ENCODE measurements at regions not wholly inside any gene's neighbourhood (a gene's known extent, or its start where the extent isn't known, plus 50 kb on each side); places are given as distances from the start of the nearest gene placed in this dataset.
"Not testable (repeated sequence)": the region's sequence is repeated elsewhere in the genome, so short reads cannot be mapped to it uniquely, and the experiment has no call there.

- ChIA-PET CTCF (no interaction called here), POLR2A (no interaction called here)
- H3K4me1 ChIP-seq (ENCODE audit: insufficient read depth, low read length) = no peaks in the 10 kb centered on the region
- no peaks in the 10 kb centered on the region for H3K36me3 Mint-ChIP-seq (ENCODE audit: low read depth)
- H3K4me3 ChIP-seq (ENCODE audit: low read length) = no peak overlapping the region
- no peaks in the 10 kb centered on the region for H3K9me3 ChIP-seq (ENCODE audit: control insufficient read depth in 1 of 2, insufficient read depth in 1 of 2, low read length in 2 of 2)
- H3K27me3 ChIP-seq (ENCODE audit: control insufficient read depth in 1 of 2, insufficient read depth in 2 of 2, low read length in 2 of 2) = no peaks in the 10 kb centered on the region
- H3K27me3 Mint-ChIP-seq = peaks cover 3% of the 10 kb centered on the region
- no peaks in the 10 kb centered on the region for H3K4me1 Mint-ChIP-seq (ENCODE audit: low read depth)
- no peak for ATAC-seq (ENCODE audit: poor library complexity)
- no peaks in the 10 kb centered on the region for H3K36me3 ChIP-seq (ENCODE audit: insufficient read depth, low read length)
- H3K27ac Mint-ChIP-seq = no peak overlapping the region
- H3K4me3 Mint-ChIP-seq = no peak overlapping the region
- peaks cover 11% of the 10 kb centered on the region for H3K9me3 Mint-ChIP-seq
- no peak for DNase-seq
- TF ChIP-seq CTCF (IDR thresholded peaks at IDR 0.05) = no peak
- intact Hi-C loops (cut with DNase I, micrococcal nuclease) = no loop called here
- H3K27ac ChIP-seq (ENCODE audit: low read depth in 1 of 2, low read length in 2 of 2) = no peak overlapping the region
Measured at GRCh38 chr2:129565551-129566109, 413.8 kb upstream of the RAB6C start.

GRCh38 chr2:129570812-129571211 lies 408.7 kb upstream of the RAB6C start:
- H3K27ac ChIP-seq (ENCODE audit: low read depth in 1 of 2, low read length in 2 of 2); DNase-seq; ATAC-seq (ENCODE audit: poor library complexity); CTCF ChIA-PET; H3K4me1 ChIP-seq (ENCODE audit: insufficient read depth, low read length); POLR2A ChIA-PET; H3K4me3 ChIP-seq (ENCODE audit: low read length); H3K36me3 ChIP-seq (ENCODE audit: insufficient read depth, low read length); H3K9me3 ChIP-seq (ENCODE audit: control insufficient read depth in 1 of 2, insufficient read depth in 1 of 2, low read length in 2 of 2); intact Hi-C loops (cut with DNase I, micrococcal nuclease); H3K36me3 Mint-ChIP-seq (ENCODE audit: low read depth); H3K4me1 Mint-ChIP-seq (ENCODE audit: low read depth); H3K27me3 ChIP-seq (ENCODE audit: control insufficient read depth in 1 of 2, insufficient read depth in 2 of 2, low read length in 2 of 2); H3K4me3 Mint-ChIP-seq; H3K27ac Mint-ChIP-seq; H3K27me3 Mint-ChIP-seq: not testable (repeated sequence)
- H3K9me3 Mint-ChIP-seq = peaks cover 24% of the 10 kb centered on the region

- DNase-seq = no peak
- Mint-ChIP-seq H3K36me3 (ENCODE audit: low read depth) (no peaks in the 10 kb centered on the region), H3K4me3 (no peak overlapping the region), H3K27me3 (no peaks in the 10 kb centered on the region), H3K27ac (no peak overlapping the region), H3K4me1 (ENCODE audit: low read depth) (no peaks in the 10 kb centered on the region), H3K9me3 (peaks cover 13% of the 10 kb centered on the region)
- no peak for TF ChIP-seq CTCF (IDR thresholded peaks at IDR 0.05)
- no peaks in the 10 kb centered on the region for H3K4me1 ChIP-seq (ENCODE audit: insufficient read depth, low read length)
- H3K9me3 ChIP-seq (ENCODE audit: control insufficient read depth in 1 of 2, insufficient read depth in 1 of 2, low read length in 2 of 2) = peaks cover 5 to 10% of the 10 kb centered on the region in 2 experiments
- intact Hi-C loops (cut with DNase I, micrococcal nuclease) = no loop called here
- no peaks in the 10 kb centered on the region for H3K36me3 ChIP-seq (ENCODE audit: insufficient read depth, low read length)
- ChIA-PET POLR2A (no interaction called here), CTCF (no interaction called here)
- ATAC-seq (ENCODE audit: poor library complexity) = no peak
- no peak overlapping the region for H3K4me3 ChIP-seq (ENCODE audit: low read length)
- no peaks in the 10 kb centered on the region for H3K27me3 ChIP-seq (ENCODE audit: control insufficient read depth in 1 of 2, insufficient read depth in 2 of 2, low read length in 2 of 2)
- no peak overlapping the region for H3K27ac ChIP-seq (ENCODE audit: low read depth in 1 of 2, low read length in 2 of 2)
Measured at GRCh38 chr2:129575431-129575830, 404.0 kb upstream of the RAB6C start.

- H3K36me3 Mint-ChIP-seq (ENCODE audit: low read depth) = no peaks in the 10 kb centered on the region
- H3K4me3 ChIP-seq (ENCODE audit: low read length) = no peak overlapping the region
- no peaks in the 10 kb centered on the region for H3K27me3 Mint-ChIP-seq
- ATAC-seq (ENCODE audit: poor library complexity) = no peak
- POLR2A ChIA-PET = no interaction called here
- H3K9me3 ChIP-seq (ENCODE audit: control insufficient read depth in 1 of 2, insufficient read depth in 1 of 2, low read length in 2 of 2) = peaks cover 9 to 10% of the 10 kb centered on the region in 2 experiments
- no peak overlapping the region for H3K27ac Mint-ChIP-seq
- no peaks in the 10 kb centered on the region for H3K27me3 ChIP-seq (ENCODE audit: control insufficient read depth in 1 of 2, insufficient read depth in 2 of 2, low read length in 2 of 2)
- H3K27ac ChIP-seq (ENCODE audit: low read depth in 1 of 2, low read length in 2 of 2) = no peak overlapping the region
- no peaks in the 10 kb centered on the region for H3K36me3 ChIP-seq (ENCODE audit: insufficient read depth, low read length)
- DNase-seq = no peak
- intact Hi-C loops (cut with DNase I, micrococcal nuclease) = no loop called here
- no peak for TF ChIP-seq CTCF (IDR thresholded peaks at IDR 0.05)
- H3K9me3 Mint-ChIP-seq = peaks cover 10% of the 10 kb centered on the region
- H3K4me1 Mint-ChIP-seq (ENCODE audit: low read depth) = no peaks in the 10 kb centered on the region
- no peak overlapping the region for H3K4me3 Mint-ChIP-seq
- no peaks in the 10 kb centered on the region for H3K4me1 ChIP-seq (ENCODE audit: insufficient read depth, low read length)
- CTCF ChIA-PET = no interaction called here
Measured at GRCh38 chr2:129575880-129576279, 403.6 kb upstream of the RAB6C start.

Measured in CD4-positive, alpha-beta T cell (primary cell).